ENCODE measurements at regions not wholly inside any gene's neighbourhood (a gene's known extent, or its start where the extent isn't known, plus 50 kb on each side); places are given as distances from the start of the nearest gene placed in this dataset.
A peak's percentile ranks its signal among the peaks of the same experiment; 100 is the strongest.

- in situ Hi-C loops (cut with MboI), result no loop called here
- H3K4me2 ChIP-seq (ENCODE audit: insufficient read depth, low read length), result no peak overlapping the region
- H3K79me2 ChIP-seq (ENCODE audit: control insufficient read depth, insufficient read depth, low read length), result no peaks in the 10 kb centered on the region
- BruUV-seq (replicated peaks), result no TSS peak
- FAIRE-seq, result no peak
- no peak overlapping the region for H3K4me3 ChIP-seq
- POLR2A ChIA-PET, result no interaction called here
- no peak overlapping the region for H3K9ac ChIP-seq (ENCODE audit: insufficient read depth in 1 of 2, low read depth in 2 of 2, low read length in 2 of 2)
- no peaks in the 10 kb centered on the region for H3K4me1 ChIP-seq (replicated peaks in 1 of 2; ENCODE audit: control insufficient read depth in 2 of 2, insufficient read depth in 2 of 2, low read length in 2 of 2)
- H3K36me3 ChIP-seq (ENCODE audit: control insufficient read depth, insufficient read depth, low read length), result no peaks in the 10 kb centered on the region
- ATAC-seq, result no peak
- no peaks in the 10 kb centered on the region for H3K9me3 ChIP-seq (replicated peaks; ENCODE audit: control insufficient read depth, insufficient read depth, low read depth, low read length)
- TF ChIP-seq ATF4 (CRISPR knock-in tag; IDR thresholded peaks at IDR 0.05) (peak; percentile 88), ZNF143 (CRISPR knock-in tag; IDR thresholded peaks at IDR 0.05) (no peak), CEBPG (CRISPR knock-in tag; IDR thresholded peaks at IDR 0.05) (no peak), CEBPG (tag; conservative IDR thresholded peaks at IDR 0.05 in 1 of 2, IDR thresholded peaks at IDR 0.05 in 1 of 2) (peak; percentile 77 to 89)
- H4K20me1 ChIP-seq (replicated peaks; ENCODE audit: control insufficient read depth, insufficient read depth, low read length), result no peaks in the 10 kb centered on the region
- intact Hi-C loops (cut with micrococcal nuclease), result no loop called here
- no peak overlapping the region for H3K27ac ChIP-seq (ENCODE audit: extremely low read depth, low read depth, low read length)
- H3K27me3 ChIP-seq (ENCODE audit: control insufficient read depth in 2 of 2, insufficient read depth in 2 of 2, low read length in 2 of 2), result no peaks in the 10 kb centered on the region
- H2AFZ ChIP-seq (ENCODE audit: low read depth, low read length), result no peak overlapping the region
- CTCF ChIA-PET (ENCODE audit: low intra/inter-chr PET ratio), result no interaction called here
- H3K9me1 ChIP-seq (ENCODE audit: control insufficient read depth, insufficient read depth, low read length), result no peaks in the 10 kb centered on the region
- no peak for DNase-seq (ENCODE audit: extremely low read depth in 1 of 4, low spot score in 3 of 4)
Observed at GRCh38 chr11:92739041-92739440, 230.4 kb upstream of the MTNR1B start.

GRCh38 chr11:92739491-92739890 lies 230.0 kb upstream of the MTNR1B start:
- WGBS (ENCODE audit: insufficient coverage, low coverage, missing lambda C conversion rate), result 0% methylated on average over 2 of the region's 2 CpGs
- BruUV-seq (replicated peaks), result no TSS peak
- no peak overlapping the region for H2AFZ ChIP-seq (ENCODE audit: low read depth, low read length)
- no peaks in the 10 kb centered on the region for H3K27me3 ChIP-seq (ENCODE audit: control insufficient read depth in 2 of 2, insufficient read depth in 2 of 2, low read length in 2 of 2)
- H3K9me1 ChIP-seq (ENCODE audit: control insufficient read depth, insufficient read depth, low read length), result no peaks in the 10 kb centered on the region
- no peak overlapping the region for H3K4me2 ChIP-seq (ENCODE audit: insufficient read depth, low read length)
- no peaks in the 10 kb centered on the region for H3K79me2 ChIP-seq (ENCODE audit: control insufficient read depth, insufficient read depth, low read length)
- H3K36me3 ChIP-seq (ENCODE audit: control insufficient read depth, insufficient read depth, low read length), result no peaks in the 10 kb centered on the region
- CTCF ChIA-PET (ENCODE audit: low intra/inter-chr PET ratio), result no interaction called here
- intact Hi-C loops (cut with micrococcal nuclease) (no loop called here), in situ Hi-C loops (cut with MboI) (no loop called here)
- ATAC-seq (no peak), FAIRE-seq (no peak), DNase-seq (ENCODE audit: extremely low read depth in 1 of 4, low spot score in 3 of 4) (no peak)
- no peaks in the 10 kb centered on the region for H3K4me1 ChIP-seq (replicated peaks in 1 of 2; ENCODE audit: control insufficient read depth in 2 of 2, insufficient read depth in 2 of 2, low read length in 2 of 2)
- no peak overlapping the region for H3K27ac ChIP-seq (ENCODE audit: extremely low read depth, low read depth, low read length)
- H3K9ac ChIP-seq (ENCODE audit: insufficient read depth in 1 of 2, low read depth in 2 of 2, low read length in 2 of 2), result no peak overlapping the region
- no peak overlapping the region for H3K4me3 ChIP-seq
- H4K20me1 ChIP-seq (replicated peaks; ENCODE audit: control insufficient read depth, insufficient read depth, low read length), result no peaks in the 10 kb centered on the region
- POLR2A ChIA-PET, result no interaction called here
- no peaks in the 10 kb centered on the region for H3K9me3 ChIP-seq (replicated peaks; ENCODE audit: control insufficient read depth, insufficient read depth, low read depth, low read length)
- TF ChIP-seq NKRF (IDR thresholded peaks at IDR 0.05; ENCODE audit: borderline replicate concordance) (no peak), TSC22D4 (tag; IDR thresholded peaks at IDR 0.05) (no peak), ETV5 (CRISPR knock-in tag; IDR thresholded peaks at IDR 0.05; ENCODE audit: low read depth) (no peak), PCBP2 (IDR thresholded peaks at IDR 0.05; ENCODE audit: low read depth, low read length, poor library complexity, severe bottlenecking) (no peak), HMG20A (CRISPR knock-in tag; conservative IDR thresholded peaks at IDR 0.05) (no peak), HSF4 (CRISPR knock-in tag; IDR thresholded peaks at IDR 0.05; ENCODE audit: borderline replicate concordance) (no peak), TCF7L2 (IDR thresholded peaks at IDR 0.05; ENCODE audit: low read depth, low read length) (no peak), KAT7 (CRISPR knock-in tag; IDR thresholded peaks at IDR 0.05; ENCODE audit: borderline replicate concordance) (no peak), PYGO2 (tag; IDR thresholded peaks at IDR 0.05) (no peak), ZNF3 (CRISPR knock-in tag; IDR thresholded peaks at IDR 0.05) (no peak)

Data from K562 (cell line).